ENCODE measurements at regions not wholly inside any gene's neighbourhood (a gene's known extent, or its start where the extent isn't known, plus 50 kb on each side); places are given as distances from the start of the nearest gene placed in this dataset.
A peak's percentile ranks its signal among the peaks of the same experiment; 100 is the strongest.

- Histone ChIP-seq H2AFZ (peak overlapping the region; percentile 76; the same call in 1 of the 2 replicates), H3K79me2 (replicated peaks; ENCODE audit: insufficient read depth) (no peaks in the 10 kb centered on the region), H4K20me1 (replicated peaks; ENCODE audit: insufficient read depth) (no peaks in the 10 kb centered on the region), H3K27ac (ENCODE audit: low read depth) (no peak overlapping the region), H3K27me3 (ENCODE audit: insufficient read depth) (no peaks in the 10 kb centered on the region), H3K4me3 (no peak overlapping the region), H3K36me3 (ENCODE audit: insufficient read depth) (no peaks in the 10 kb centered on the region), H3K4me1 (ENCODE audit: insufficient read depth) (peaks cover 8% of the 10 kb centered on the region), H3F3A (replicated peaks; ENCODE audit: low read depth) (no peaks in the 10 kb centered on the region), H3K9me2 (ENCODE audit: insufficient read depth) (no peaks in the 10 kb centered on the region), H3K4me2 (no peak overlapping the region)
- H3K36me3 Mint-ChIP-seq (ENCODE audit: low read depth): no peaks in the 10 kb centered on the region
- no peaks in the 10 kb centered on the region for H3K9me3 Mint-ChIP-seq
- H3K4me3 Mint-ChIP-seq: no peak overlapping the region
- TF ChIP-seq ZNF331 (CRISPR knock-in tag; IDR thresholded peaks at IDR 0.05; ENCODE audit: low read depth) (no peak), CTCF (conservative IDR thresholded peaks at IDR 0.05; ENCODE audit: low read depth in 2 of 2) (peak; percentile 30 to 55; a peak in 3 of 4 replicates)
- H3K27ac Mint-ChIP-seq: no peak overlapping the region
- ATAC-seq (no peak), DNase-seq (ENCODE audit: low spot score) (peak; percentile 36)
- peaks cover 11% of the 10 kb centered on the region; the same call in 2 of the 3 replicates for H3K4me1 Mint-ChIP-seq
- H3K27me3 Mint-ChIP-seq (ENCODE audit: insufficient read depth, low read depth, poor library complexity): peaks cover 2% of the 10 kb centered on the region
Measured at GRCh38 chr10:63770523-63770922, 249.3 kb downstream of the REEP3 start.

GRCh38 chr10:63772491-63772890 is 251.3 kb downstream of the REEP3 start:
- H3K36me3 Mint-ChIP-seq (ENCODE audit: low read depth): no peaks in the 10 kb centered on the region
- TF ChIP-seq STAT1 (IDR thresholded peaks at IDR 0.05; ENCODE audit: unreplicated experiment) (no peak), CREB1 (CRISPR knock-in tag; IDR thresholded peaks at IDR 0.05; ENCODE audit: low read depth) (no peak), ZNF114 (CRISPR knock-in tag; IDR thresholded peaks at IDR 0.05) (no peak), ZNF331 (CRISPR knock-in tag; IDR thresholded peaks at IDR 0.05; ENCODE audit: low read depth) (no peak), EZH2 (IDR thresholded peaks at IDR 0.05; ENCODE audit: low read depth, unreplicated experiment) (no peak), EZH2phosphoT487 (IDR thresholded peaks at IDR 0.05; ENCODE audit: unreplicated experiment) (no peak), ZNF462 (CRISPR knock-in tag; IDR thresholded peaks at IDR 0.05) (no peak), NANOG (IDR thresholded peaks at IDR 0.05; ENCODE audit: borderline replicate concordance) (no peak), ETS1 (IDR thresholded peaks at IDR 0.05) (no peak), JUNB (IDR thresholded peaks at IDR 0.05; ENCODE audit: unreplicated experiment) (no peak), POLR2AphosphoS5 (IDR thresholded peaks at IDR 0.05; ENCODE audit: low read depth) (no peak)

More at GRCh38 chr10:63772491-63772890, 251.3 kb downstream of the REEP3 start:
- DNase-seq (ENCODE audit: low spot score) (no peak), ATAC-seq (no peak)
- H3K79me2 ChIP-seq (replicated peaks; ENCODE audit: insufficient read depth): no peaks in the 10 kb centered on the region
- no peak overlapping the region for H3K4me3 Mint-ChIP-seq
- H3F3A ChIP-seq (replicated peaks; ENCODE audit: low read depth): no peaks in the 10 kb centered on the region
- H3K27ac ChIP-seq (ENCODE audit: low read depth): no peak overlapping the region
- H3K27ac Mint-ChIP-seq: no peak overlapping the region
- no peaks in the 10 kb centered on the region for H4K20me1 ChIP-seq (replicated peaks; ENCODE audit: insufficient read depth)
- H3K4me3 ChIP-seq: no peak overlapping the region
- H3K27me3 Mint-ChIP-seq (ENCODE audit: insufficient read depth, low read depth, poor library complexity): peaks cover 2% of the 10 kb centered on the region
- 0 out of 3 replicates have a peak, but pooled peaks cover 3% of the 10 kb centered on the region for H3K4me1 Mint-ChIP-seq
- no peaks in the 10 kb centered on the region for H3K36me3 ChIP-seq (ENCODE audit: insufficient read depth)
- no peaks in the 10 kb centered on the region for H3K4me1 ChIP-seq (ENCODE audit: insufficient read depth)
- H3K27me3 ChIP-seq (ENCODE audit: insufficient read depth): no peaks in the 10 kb centered on the region
- no peak overlapping the region for H3K4me2 ChIP-seq
- H3K9me2 ChIP-seq (ENCODE audit: insufficient read depth): no peaks in the 10 kb centered on the region
- no peak overlapping the region for H2AFZ ChIP-seq
- no peaks in the 10 kb centered on the region for H3K9me3 Mint-ChIP-seq
